Ovary (tissue), 3 donors: ENCODE measurements at regions not wholly inside any gene's neighbourhood (a gene's known extent, or its start where the extent isn't known, plus 50 kb on each side); places are given as distances from the start of the nearest gene placed in this dataset.

Experiments used
- EP300 ChIP-seq: sonication (generic); formaldehyde crosslinking; IDR thresholded peaks from one replicate; pipeline ENCODE4 v1.6.1; 2017; ENCODE audit warnings: antibody characterized with exemption
- POLR2A ChIP-seq: fragments of 450-650 bp; IDR thresholded peaks from one replicate; pipeline ENCODE4 v1.6.1; 2017; ENCODE audit warnings: antibody characterized with exemption, mild to moderate bottlenecking, moderate library complexity
- TF ChIP-seq, protein P1 (sequence below), 3 donors: fragments of 450-650 bp in 2 of 3; fragments of 200-600 bp in 1 of 3; IDR thresholded peaks; one replicate each; pipeline versions ENCODE4 v1.5.1 to v1.8.0; 2016 to 2022; ENCODE audit warnings: antibody characterized with exemption in 3 of 3, mild to moderate bottlenecking in 1 of 3
- donor health status: DM: no; HTN: no; CAD: no.

DNA sequence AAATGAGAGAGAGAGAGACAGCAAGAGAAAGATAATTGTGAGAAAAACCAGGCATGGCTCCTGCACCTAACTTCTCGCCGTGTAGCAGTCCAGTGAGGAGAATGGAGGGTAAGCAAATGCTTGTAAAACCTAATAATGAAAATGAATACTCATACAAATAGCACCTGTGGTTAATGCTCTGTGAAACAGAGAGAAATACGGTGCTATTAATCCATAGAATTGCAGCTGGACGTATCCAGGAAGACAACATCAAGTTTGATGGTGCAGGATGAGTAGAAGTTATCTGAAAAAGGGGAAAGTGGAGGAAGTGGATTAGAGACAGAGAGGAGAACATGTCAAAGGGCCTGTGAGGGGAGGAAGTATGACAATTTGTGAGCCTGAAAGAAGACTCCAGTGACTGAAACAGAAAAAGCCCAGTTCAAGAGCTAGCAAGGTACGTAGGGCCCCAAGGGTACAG is 89.4 kb upstream of the PAK5 start:
- TF ChIP-seq POLR2A (no peak), EP300 (no peak)
- TF ChIP-seq, protein P1, sequence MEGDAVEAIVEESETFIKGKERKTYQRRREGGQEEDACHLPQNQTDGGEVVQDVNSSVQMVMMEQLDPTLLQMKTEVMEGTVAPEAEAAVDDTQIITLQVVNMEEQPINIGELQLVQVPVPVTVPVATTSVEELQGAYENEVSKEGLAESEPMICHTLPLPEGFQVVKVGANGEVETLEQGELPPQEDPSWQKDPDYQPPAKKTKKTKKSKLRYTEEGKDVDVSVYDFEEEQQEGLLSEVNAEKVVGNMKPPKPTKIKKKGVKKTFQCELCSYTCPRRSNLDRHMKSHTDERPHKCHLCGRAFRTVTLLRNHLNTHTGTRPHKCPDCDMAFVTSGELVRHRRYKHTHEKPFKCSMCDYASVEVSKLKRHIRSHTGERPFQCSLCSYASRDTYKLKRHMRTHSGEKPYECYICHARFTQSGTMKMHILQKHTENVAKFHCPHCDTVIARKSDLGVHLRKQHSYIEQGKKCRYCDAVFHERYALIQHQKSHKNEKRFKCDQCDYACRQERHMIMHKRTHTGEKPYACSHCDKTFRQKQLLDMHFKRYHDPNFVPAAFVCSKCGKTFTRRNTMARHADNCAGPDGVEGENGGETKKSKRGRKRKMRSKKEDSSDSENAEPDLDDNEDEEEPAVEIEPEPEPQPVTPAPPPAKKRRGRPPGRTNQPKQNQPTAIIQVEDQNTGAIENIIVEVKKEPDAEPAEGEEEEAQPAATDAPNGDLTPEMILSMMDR (IDR thresholded peaks at IDR 0.05) = no peak
